Parathyroid adenoma (tissue), 2 donors: ENCODE measurements at regions not wholly inside any gene's neighbourhood (a gene's known extent, or its start where the extent isn't known, plus 50 kb on each side); places are given as distances from the start of the nearest gene placed in this dataset.

Source experiments
- H2AFZ ChIP-seq: fragments of 300-600 bp; sonication (generic); one replicate; pipeline ENCODE4 v1.7.0; 2017; ENCODE audit warnings: antibody characterized with exemption, mild to moderate bottlenecking
- H3K27ac ChIP-seq: fragments of 300-600 bp; sonication (generic); one replicate; pipeline ENCODE4 v1.7.0; 2017
- H3K27me3 ChIP-seq: fragments of 300-600 bp; sonication (generic); one replicate; pipeline ENCODE4 v1.7.0; 2017; ENCODE audit warnings: low read length; ENCODE audit not compliant: control insufficient read depth, insufficient read depth
- H3K36me3 ChIP-seq: fragments of 300-600 bp; sonication (generic); one replicate; pipeline ENCODE4 v1.7.0; 2017; ENCODE audit warnings: low read length; ENCODE audit not compliant: control insufficient read depth, insufficient read depth
- H3K4me1 ChIP-seq: fragments of 300-600 bp; sonication (generic); one replicate; pipeline ENCODE4 v1.7.0; 2017; ENCODE audit warnings: control low read depth
- H3K4me2 ChIP-seq: fragments of 300-600 bp; sonication (generic); one replicate; pipeline ENCODE4 v1.7.0; 2017; ENCODE audit warnings: low read length
- H3K4me3 ChIP-seq: fragments of 300-600 bp; sonication (generic); one replicate; pipeline ENCODE4 v1.7.0; 2017; ENCODE audit warnings: low read depth, low read length
- H3K79me2 ChIP-seq: fragments of 300-600 bp; sonication (generic); one replicate; pipeline ENCODE4 v1.7.0; 2017; ENCODE audit warnings: control low read depth
- H3K9ac ChIP-seq: fragments of 300-600 bp; sonication (generic); one replicate; pipeline ENCODE4 v1.7.0; 2017; ENCODE audit warnings: mild to moderate bottlenecking
- H3K9me3 ChIP-seq: fragments of 300-600 bp; sonication (generic); one replicate; pipeline ENCODE4 v1.7.0; 2017; ENCODE audit warnings: low read length; ENCODE audit not compliant: control insufficient read depth
- CTCF ChIP-seq: fragments of 300-600 bp; sonication (generic); IDR thresholded peaks from one replicate; pipeline ENCODE4 v1.7.0; 2017; ENCODE audit warnings: antibody characterized with exemption, mild to moderate bottlenecking
- donor health status: primary hyperparathyroidism.

DNA sequence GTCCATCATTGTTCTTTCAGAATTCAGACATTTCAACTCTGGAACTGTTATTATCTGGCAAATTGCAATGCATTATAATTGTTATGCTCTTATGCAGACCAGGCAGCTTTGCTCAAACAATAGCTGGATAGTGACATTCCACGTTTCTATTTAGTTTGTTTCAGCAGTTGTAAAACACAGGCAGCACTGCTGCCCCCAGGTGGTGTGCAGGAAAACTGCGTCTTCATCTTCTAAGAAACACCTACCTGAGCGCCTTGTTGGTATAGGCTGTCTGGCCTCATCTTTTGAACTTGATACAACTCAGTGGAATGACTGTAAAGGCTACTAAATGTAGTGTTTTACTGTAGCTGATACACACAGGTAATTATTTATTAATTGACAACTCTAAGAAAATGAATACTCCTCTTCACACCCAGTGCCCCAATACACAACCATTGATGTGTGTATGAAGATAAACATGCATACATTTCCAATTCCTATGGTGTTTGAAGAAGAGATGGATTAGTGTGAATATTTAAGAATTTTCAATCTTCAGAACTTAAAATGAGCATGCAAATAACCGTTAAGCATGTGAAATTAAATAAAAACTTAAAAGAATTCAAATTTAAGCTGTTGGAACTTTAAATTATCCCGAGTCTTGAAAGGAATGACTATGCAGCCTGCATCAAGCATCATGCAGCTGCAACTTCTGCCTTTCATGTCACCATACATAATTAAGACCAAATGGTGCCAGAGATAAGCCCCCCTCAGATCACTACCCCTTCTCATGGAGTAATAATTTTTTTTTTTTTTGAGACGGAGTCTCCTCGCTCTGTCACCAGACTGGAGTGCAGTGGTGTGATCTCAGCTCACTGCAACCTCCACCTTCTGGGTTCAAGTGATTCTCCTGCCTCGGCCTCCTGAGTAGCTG is 85.6 kb downstream of the CD8B2 start:
- Histone ChIP-seq H3K4me1 (peaks cover 19% of the 10 kb centered on the region), H2AFZ (no peak overlapping the region), H3K27me3 (no peaks in the 10 kb centered on the region), H3K79me2 (no peaks in the 10 kb centered on the region), H3K9ac (no peak overlapping the region), H3K4me3 (no peak overlapping the region), H3K36me3 (no peaks in the 10 kb centered on the region), H3K27ac (no peak overlapping the region), H3K9me3 (no peaks in the 10 kb centered on the region), H3K4me2 (no peak overlapping the region)
- peak; percentile 45 for TF ChIP-seq CTCF

DNA sequence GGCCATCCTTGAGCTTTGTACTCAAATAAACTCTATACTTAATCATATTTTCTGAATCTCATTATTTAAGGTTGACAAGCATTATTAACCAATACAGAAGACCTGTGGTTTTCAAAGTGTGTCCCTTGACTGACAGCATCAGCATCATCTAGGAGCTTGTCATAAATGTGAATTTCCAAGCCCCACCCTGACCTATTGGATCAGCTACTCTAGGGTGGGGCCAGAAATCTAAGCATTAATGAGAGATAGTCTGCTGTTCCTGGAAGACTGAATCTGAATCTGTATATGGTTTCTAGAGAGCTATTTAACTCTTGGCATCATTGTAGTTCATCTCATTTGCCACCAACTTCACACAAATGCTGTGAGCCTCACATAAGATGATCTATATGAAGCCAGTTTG is 86.6 kb downstream of the CD8B2 start:
- Histone ChIP-seq H3K9me3 (no peaks in the 10 kb centered on the region), H3K27me3 (no peaks in the 10 kb centered on the region), H3K36me3 (no peaks in the 10 kb centered on the region), H3K4me2 (no peak overlapping the region), H3K27ac (no peak overlapping the region), H3K4me3 (no peak overlapping the region), H3K4me1 (peaks cover 23% of the 10 kb centered on the region), H3K9ac (no peak overlapping the region), H2AFZ (no peak overlapping the region), H3K79me2 (no peaks in the 10 kb centered on the region)
- TF ChIP-seq CTCF = no peak

GRCh38 chr2:106575955-106576354 is 88.8 kb downstream of the CD8B2 start:
- Histone ChIP-seq H3K36me3 (no peaks in the 10 kb centered on the region), H3K4me2 (no peak overlapping the region), H3K4me3 (no peak overlapping the region), H3K79me2 (no peaks in the 10 kb centered on the region), H3K4me1 (peaks cover 45% of the 10 kb centered on the region), H3K27ac (peak overlapping the region; percentile 74), H3K9me3 (no peaks in the 10 kb centered on the region), H2AFZ (peak overlapping the region; percentile 76), H3K9ac (no peak overlapping the region), H3K27me3 (no peaks in the 10 kb centered on the region)
- TF ChIP-seq CTCF = no peak

- Histone ChIP-seq H3K27ac (peak overlapping the region; percentile 74), H3K27me3 (no peaks in the 10 kb centered on the region), H2AFZ (peak overlapping the region; percentile 74), H3K4me3 (no peak overlapping the region), H3K9me3 (no peaks in the 10 kb centered on the region), H3K79me2 (no peaks in the 10 kb centered on the region), H3K4me1 (peaks cover 56% of the 10 kb centered on the region), H3K36me3 (no peaks in the 10 kb centered on the region), H3K4me2 (no peak overlapping the region), H3K9ac (no peak overlapping the region)
- TF ChIP-seq CTCF = no peak
These were observed 90.1 kb downstream of the CD8B2 start for GRCh38 chr2:106577255-106577651.

- no peak for TF ChIP-seq CTCF
- Histone ChIP-seq H3K9me3 (no peaks in the 10 kb centered on the region), H3K27ac (peak overlapping the region; percentile 93), H3K27me3 (no peaks in the 10 kb centered on the region), H3K4me1 (peaks cover 54% of the 10 kb centered on the region), H3K9ac (no peak overlapping the region), H2AFZ (peak overlapping the region; percentile 70), H3K79me2 (no peaks in the 10 kb centered on the region), H3K36me3 (no peaks in the 10 kb centered on the region), H3K4me3 (no peak overlapping the region), H3K4me2 (peak overlapping the region; percentile 2)
These were observed 92.6 kb downstream of the CD8B2 start for GRCh38 chr2:106579750-106580197.
